H9 (cell line): ENCODE measurements at regions not wholly inside any gene's neighbourhood (a gene's known extent, or its start where the extent isn't known, plus 50 kb on each side); places are given as distances from the start of the nearest gene placed in this dataset.

ENCODE experiments used
- DNase-seq: peaks from one replicate; pipeline ENCODE4 v3.0.0-alpha.2; 2017
- H2AFZ ChIP-seq: one replicate; pipeline ENCODE4 v1.6.1; 2013; ENCODE audit warnings: mild to moderate bottlenecking, low read length, control low read depth, moderate library complexity
- H2AK5ac ChIP-seq: 2 replicates; pipeline ENCODE4 v1.6.1; 2013; ENCODE audit warnings: low read length, control low read depth, mixed read lengths; ENCODE audit not compliant: insufficient read length
- H2BK120ac ChIP-seq: one replicate; pipeline ENCODE4 v1.6.1; 2013; ENCODE audit warnings: low read depth, mild to moderate bottlenecking, low read length, control low read depth, inconsistent platforms; ENCODE audit not compliant: poor library complexity, severe bottlenecking
- H2BK12ac ChIP-seq: 2 replicates; pipeline ENCODE4 v1.6.1; 2013; ENCODE audit warnings: low read length, control low read depth, mixed read lengths, low read depth; ENCODE audit not compliant: insufficient read length
- H2BK15ac ChIP-seq: 2 replicates; pipeline ENCODE4 v1.6.1; 2013; ENCODE audit warnings: low read depth, low read length, control low read depth
- H2BK20ac ChIP-seq: one replicate; pipeline ENCODE4 v1.6.1; 2013; ENCODE audit warnings: low read depth, mild to moderate bottlenecking, low read length, control low read depth, inconsistent platforms; ENCODE audit not compliant: poor library complexity, severe bottlenecking
- H2BK5ac ChIP-seq: 2 replicates; pipeline ENCODE4 v1.6.1; 2013; ENCODE audit warnings: low read length, control low read depth, mixed read lengths; ENCODE audit not compliant: insufficient read length
- H3K14ac ChIP-seq: 2 replicates; pipeline ENCODE4 v1.6.1; 2013; ENCODE audit warnings: low read length, control low read depth; ENCODE audit not compliant: insufficient read depth
- H3K18ac ChIP-seq: 2 replicates; pipeline ENCODE4 v1.6.1; 2013; ENCODE audit warnings: low read depth, mild to moderate bottlenecking, mixed read lengths, low read length, control low read depth; ENCODE audit not compliant: insufficient read length
- H3K23ac ChIP-seq: 2 replicates; pipeline ENCODE4 v1.6.1; 2013; ENCODE audit warnings: low read length, control low read depth, mixed read lengths, low read depth; ENCODE audit not compliant: insufficient read length
- H3K23me2 ChIP-seq: 2 replicates; pipeline ENCODE4 v1.6.1; 2013; ENCODE audit warnings: low read depth, mild to moderate bottlenecking, mixed read lengths, low read length, control low read depth; ENCODE audit not compliant: insufficient read length, poor library complexity, severe bottlenecking
- H3K27ac ChIP-seq: 2 replicates; pipeline ENCODE4 v1.5.1; 2013; ENCODE audit warnings: low read length, control low read depth, mixed read lengths, low read depth; ENCODE audit not compliant: insufficient read length
- H3K27me3 ChIP-seq: 2 replicates; pipeline ENCODE4 v1.6.1; 2013; ENCODE audit warnings: low read length, control low read depth, inconsistent platforms; ENCODE audit not compliant: insufficient read depth
- H3K4ac ChIP-seq: 2 replicates; pipeline ENCODE4 v1.6.1; 2013; ENCODE audit warnings: low read depth, mild to moderate bottlenecking, control low read depth, inconsistent platforms, low read length, moderate library complexity
- H3K4me1 ChIP-seq: 2 replicates; pipeline ENCODE4 v1.6.1; 2013; ENCODE audit warnings: low read length, control low read depth, inconsistent platforms; ENCODE audit not compliant: insufficient read depth
- H3K4me2 ChIP-seq: 2 replicates; pipeline ENCODE4 v1.6.1; 2013; ENCODE audit warnings: low read length, control low read depth, mixed read lengths; ENCODE audit not compliant: insufficient read length, insufficient read depth
- H3K56ac ChIP-seq: 2 replicates; pipeline ENCODE4 v1.6.1; 2013; ENCODE audit warnings: low read depth, mild to moderate bottlenecking, mixed read lengths, low read length, control low read depth; ENCODE audit not compliant: insufficient read length
- H3K79me1 ChIP-seq: 2 replicates; pipeline ENCODE4 v1.6.1; 2013; ENCODE audit warnings: low read depth, mild to moderate bottlenecking, moderate library complexity, low read length, control low read depth, inconsistent platforms; ENCODE audit not compliant: insufficient read depth, poor library complexity, severe bottlenecking
- H3K79me2 ChIP-seq: 2 replicates; pipeline ENCODE4 v1.6.1; 2013; ENCODE audit warnings: low read length, control low read depth, inconsistent platforms; ENCODE audit not compliant: insufficient read depth
- H3K9ac ChIP-seq: 2 replicates; pipeline ENCODE4 v1.6.1; 2013; ENCODE audit warnings: low read length, control low read depth, mixed read lengths; ENCODE audit not compliant: insufficient read length; ENCODE audit errors: extremely low read depth
- H3K9me3 ChIP-seq: one replicate; pipeline ENCODE4 v1.6.1; 2013; ENCODE audit warnings: low read depth, low read length, inconsistent platforms; ENCODE audit not compliant: control insufficient read depth
- H3T11ph ChIP-seq: one replicate; pipeline ENCODE4 v1.6.1; 2013; ENCODE audit warnings: mild to moderate bottlenecking, low read length, control low read depth, inconsistent platforms
- H4K20me1 ChIP-seq: one replicate; pipeline ENCODE4 v1.6.1; 2013; ENCODE audit not compliant: control insufficient read depth, insufficient read length, insufficient read depth
- H4K5ac ChIP-seq: 2 replicates; pipeline ENCODE4 v1.6.1; 2013; ENCODE audit warnings: low read depth, mild to moderate bottlenecking, mixed read lengths, low read length, control low read depth; ENCODE audit not compliant: insufficient read length
- H4K8ac ChIP-seq: replicated peaks from 2 replicates; pipeline ENCODE4 v1.6.1; 2013; ENCODE audit warnings: low read length, control low read depth, mixed read lengths, low read depth; ENCODE audit not compliant: insufficient read length
- H4K91ac ChIP-seq: 2 replicates; pipeline ENCODE4 v1.6.1; 2013; ENCODE audit warnings: low read depth, mild to moderate bottlenecking, moderate library complexity, mixed read lengths, low read length, control low read depth; ENCODE audit not compliant: insufficient read length
- H3K27ac Mint-ChIP-seq, 3 experiments: 2 replicates in 2 of 3; 3 replicates in 1 of 3; pipeline ENCODE4 v1.8.0; 2020 to 2021; ENCODE audit warnings: mixed read lengths in 3 of 3, mild to moderate bottlenecking in 1 of 3, moderate library complexity in 1 of 3
- H3K27me3 Mint-ChIP-seq: 2 replicates; pipeline ENCODE4 v1.8.0; 2021; ENCODE audit warnings: low read depth, mild to moderate bottlenecking, moderate library complexity, mixed read lengths
- H3K36me3 Mint-ChIP-seq, 3 experiments: 2 replicates in 2 of 3; 3 replicates in 1 of 3; pipeline ENCODE4 v1.8.0; 2020 to 2021; ENCODE audit warnings: low read depth in 3 of 3, mixed read lengths in 3 of 3; ENCODE audit not compliant: insufficient read depth in 1 of 3
- H3K4me1 Mint-ChIP-seq, 2 experiments: 2 replicates each; pipeline ENCODE4 v1.8.0; 2020; ENCODE audit warnings: mixed read lengths in 2 of 2
- H3K4me3 Mint-ChIP-seq, 2 experiments: 2 replicates in 1 of 2; 3 replicates in 1 of 2; pipeline ENCODE4 v1.8.0; 2020 to 2021; ENCODE audit warnings: mild to moderate bottlenecking in 2 of 2, mixed read lengths in 2 of 2, moderate library complexity in 1 of 2
- H3K9me3 Mint-ChIP-seq, 2 experiments: 2 replicates in 1 of 2; 3 replicates in 1 of 2; pipeline ENCODE4 v1.8.0; 2020; ENCODE audit warnings: mild to moderate bottlenecking in 2 of 2, mixed read lengths in 2 of 2, moderate library complexity in 1 of 2
- WGBS: extraction: QIAGEN DNeasy Blood & Tissue Kit; methylation state at CpG from one replicate; pipeline ENCODE4 v1.1.7; 2013; ENCODE audit warnings: missing lambda C conversion rate, low lambda C conversion rate, mixed read lengths; ENCODE audit not compliant: insufficient read length; ENCODE audit errors: extremely low coverage; 5-methylcytosine and 5-hydroxymethylcytosine counted together
- TF ChIP-seq, protein P1 (sequence below): fragments of 200-600 bp; sonication (generic); conservative IDR thresholded peaks from 3 replicates; pipeline ENCODE4 v1.8.0; 2021; ENCODE audit warnings: antibody characterized with exemption, mild to moderate bottlenecking

DNA sequence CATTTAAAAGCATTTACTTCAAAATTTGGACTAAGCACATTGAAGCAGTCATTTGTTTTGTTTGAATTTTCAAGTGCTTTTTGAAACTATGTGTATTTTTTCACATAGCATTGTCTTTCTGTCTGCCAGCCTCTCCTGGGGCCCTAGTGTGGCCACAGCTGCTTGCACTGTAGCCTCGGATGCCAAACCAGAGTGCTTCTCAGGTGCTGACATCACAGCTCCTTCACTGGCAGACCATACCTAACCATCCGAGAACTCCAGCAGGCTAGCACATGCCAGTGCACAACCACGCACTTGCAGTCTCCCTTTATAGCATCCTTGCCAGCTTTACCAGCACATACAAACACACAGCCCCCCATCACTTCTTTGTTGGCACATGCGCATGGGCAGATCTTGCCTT is 1019.7 kb downstream of the STPG2 start:
- TF ChIP-seq, protein P1, sequence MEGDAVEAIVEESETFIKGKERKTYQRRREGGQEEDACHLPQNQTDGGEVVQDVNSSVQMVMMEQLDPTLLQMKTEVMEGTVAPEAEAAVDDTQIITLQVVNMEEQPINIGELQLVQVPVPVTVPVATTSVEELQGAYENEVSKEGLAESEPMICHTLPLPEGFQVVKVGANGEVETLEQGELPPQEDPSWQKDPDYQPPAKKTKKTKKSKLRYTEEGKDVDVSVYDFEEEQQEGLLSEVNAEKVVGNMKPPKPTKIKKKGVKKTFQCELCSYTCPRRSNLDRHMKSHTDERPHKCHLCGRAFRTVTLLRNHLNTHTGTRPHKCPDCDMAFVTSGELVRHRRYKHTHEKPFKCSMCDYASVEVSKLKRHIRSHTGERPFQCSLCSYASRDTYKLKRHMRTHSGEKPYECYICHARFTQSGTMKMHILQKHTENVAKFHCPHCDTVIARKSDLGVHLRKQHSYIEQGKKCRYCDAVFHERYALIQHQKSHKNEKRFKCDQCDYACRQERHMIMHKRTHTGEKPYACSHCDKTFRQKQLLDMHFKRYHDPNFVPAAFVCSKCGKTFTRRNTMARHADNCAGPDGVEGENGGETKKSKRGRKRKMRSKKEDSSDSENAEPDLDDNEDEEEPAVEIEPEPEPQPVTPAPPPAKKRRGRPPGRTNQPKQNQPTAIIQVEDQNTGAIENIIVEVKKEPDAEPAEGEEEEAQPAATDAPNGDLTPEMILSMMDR: no peak
- no peak overlapping the region for H2BK12ac ChIP-seq
- no peaks in the 10 kb centered on the region for H3K79me2 ChIP-seq
- H3K23me2 ChIP-seq: no peaks in the 10 kb centered on the region
- H3K14ac ChIP-seq: no peak overlapping the region
- no peak overlapping the region for H3K4me3 Mint-ChIP-seq
- no peak overlapping the region for H4K8ac ChIP-seq
- WGBS: no CpG with 5 or more reads among the region's 4 CpGs
- no peak overlapping the region for H3K4ac ChIP-seq
- DNase-seq: no peak
- no peak overlapping the region for H3K23ac ChIP-seq
- peak overlapping the region in 2 of 3 experiments; percentile 23 to 88; a peak in 3 of 7 replicates for H3K27ac Mint-ChIP-seq
- peaks cover 24 to 49% (median 30%) of the 10 kb centered on the region in 3 experiments for H3K36me3 Mint-ChIP-seq
- no peak overlapping the region for H2BK15ac ChIP-seq
- H4K5ac ChIP-seq: no peak overlapping the region
- no peak overlapping the region for H2BK5ac ChIP-seq
- H2AFZ ChIP-seq: no peak overlapping the region
- H3K18ac ChIP-seq: no peak overlapping the region
- H2AK5ac ChIP-seq: no peak overlapping the region
- H3K4me2 ChIP-seq: no peak overlapping the region
- no peaks in the 10 kb centered on the region for H3K79me1 ChIP-seq
- H3K4me1 Mint-ChIP-seq: peaks cover 27 to 39% of the 10 kb centered on the region in 2 experiments
- H3K27ac ChIP-seq: no peak overlapping the region
- H2BK120ac ChIP-seq: no peak overlapping the region
- H3K27me3 ChIP-seq: no peaks in the 10 kb centered on the region
- no peak overlapping the region for H2BK20ac ChIP-seq
- peaks cover 3% of the 10 kb centered on the region; the same call in 1 of the 2 replicates for H3K27me3 Mint-ChIP-seq
- H3K56ac ChIP-seq: no peak overlapping the region
- no peak overlapping the region for H3K9ac ChIP-seq
- no peaks in the 10 kb centered on the region for H3K9me3 ChIP-seq
- H3K9me3 Mint-ChIP-seq: peaks cover 22 to 29% of the 10 kb centered on the region in 2 experiments
- H4K91ac ChIP-seq: no peak overlapping the region
- no peaks in the 10 kb centered on the region for H3K4me1 ChIP-seq
- no peaks in the 10 kb centered on the region for H4K20me1 ChIP-seq
- no peak overlapping the region for H3T11ph ChIP-seq
